NCI-H2107 (cell line): ENCODE measurements at regions not wholly inside any gene's neighbourhood (a gene's known extent, or its start where the extent isn't known, plus 50 kb on each side); places are given as distances from the start of the nearest gene placed in this dataset.
"Not testable (repeated sequence)": the region's sequence is repeated elsewhere in the genome, so short reads cannot be mapped to it uniquely, and the experiment has no call there.

Experiments
- DNase-seq: peaks from one replicate; lab custom pipeline; 2025; lab: John Stamatoyannopoulos, UW

- no peak for DNase-seq
Measured at GRCh38 chr7:115211171-115211570, 289.3 kb downstream of the MDFIC start.

GRCh38 chr7:115210552-115210951 lies 288.7 kb downstream of the MDFIC start:
- no peak for DNase-seq

GRCh38 chr7:115208710-115209560 lies 287.0 kb downstream of the MDFIC start:
- DNase-seq = no peak

GRCh38 chr7:115206374-115206773 lies 284.5 kb downstream of the MDFIC start:
- DNase-seq = not testable (repeated sequence)

- no peak for DNase-seq
Measured at GRCh38 chr7:115198143-115198542, 276.2 kb downstream of the MDFIC start.

- DNase-seq = no peak
Measured at GRCh38 chr7:115195208-115195607, 273.3 kb downstream of the MDFIC start.

- no peak for DNase-seq
Measured at GRCh38 chr7:115191526-115191925, 269.6 kb downstream of the MDFIC start.

- DNase-seq = no peak
Measured at GRCh38 chr7:115183431-115184057, 261.6 kb downstream of the MDFIC start.

GRCh38 chr7:115178835-115179234 lies 256.9 kb downstream of the MDFIC start:
- no peak for DNase-seq

- DNase-seq = no peak
Measured at GRCh38 chr7:115177823-115178222, 255.9 kb downstream of the MDFIC start.

GRCh38 chr7:115177103-115177502 lies 255.2 kb downstream of the MDFIC start:
- no peak for DNase-seq

GRCh38 chr7:115172397-115172796 lies 250.5 kb downstream of the MDFIC start:
- not testable (repeated sequence) for DNase-seq

- no peak for DNase-seq
Measured at GRCh38 chr7:115153769-115154477, 232.0 kb downstream of the MDFIC start.

GRCh38 chr7:115153176-115153575 lies 231.3 kb downstream of the MDFIC start:
- DNase-seq = no peak

GRCh38 chr7:115146148-115146547 lies 224.3 kb downstream of the MDFIC start:
- no peak for DNase-seq

GRCh38 chr7:115145512-115145911 lies 223.6 kb downstream of the MDFIC start:
- no peak for DNase-seq

- no peak for DNase-seq
Measured at GRCh38 chr7:115137816-115138215, 215.9 kb downstream of the MDFIC start.

- DNase-seq = no peak
Measured at GRCh38 chr7:115136796-115137443, 215.0 kb downstream of the MDFIC start.

GRCh38 chr7:115135769-115136410 lies 214.0 kb downstream of the MDFIC start:
- no peak for DNase-seq

- no peak for DNase-seq
Measured at GRCh38 chr7:115135146-115135545, 213.3 kb downstream of the MDFIC start.

- DNase-seq = no peak
Measured at GRCh38 chr7:115133248-115133647, 211.4 kb downstream of the MDFIC start.

GRCh38 chr7:115132096-115132495 lies 210.2 kb downstream of the MDFIC start:
- DNase-seq = no peak
